ENCODE measurements at regions not wholly inside any gene's neighbourhood (a gene's known extent, or its start where the extent isn't known, plus 50 kb on each side); places are given as distances from the start of the nearest gene placed in this dataset.

GRCh38 chr5:74179179-74179578 lies 461.3 kb downstream of the ENC1 start:
- no peak for DNase-seq
- H3K27ac Mint-ChIP-seq, result no peak overlapping the region
- peaks cover 4% of the 10 kb centered on the region for H3K27me3 Mint-ChIP-seq (ENCODE audit: low read depth, poor library complexity)
- H3K36me3 Mint-ChIP-seq (ENCODE audit: low read depth), result no peaks in the 10 kb centered on the region
- no peaks in the 10 kb centered on the region for H3K9me3 Mint-ChIP-seq
- TF ChIP-seq CTCF (IDR thresholded peaks at IDR 0.05), result no peak
- no peak overlapping the region for H3K4me3 Mint-ChIP-seq
- peaks cover 7% of the 10 kb centered on the region for H3K4me1 Mint-ChIP-seq

- H3K36me3 Mint-ChIP-seq (ENCODE audit: low read depth), result no peaks in the 10 kb centered on the region
These were observed 462.6 kb downstream of the ENC1 start for GRCh38 chr5:74177961-74178360.

GRCh38 chr5:74174366-74174765 lies 466.2 kb downstream of the ENC1 start:
- H3K27ac Mint-ChIP-seq, result no peak overlapping the region
- H3K4me1 Mint-ChIP-seq, result peaks cover 12% of the 10 kb centered on the region
- H3K4me3 Mint-ChIP-seq, result no peak overlapping the region
- no peak for TF ChIP-seq CTCF (IDR thresholded peaks at IDR 0.05)
- no peaks in the 10 kb centered on the region for H3K9me3 Mint-ChIP-seq
- no peaks in the 10 kb centered on the region for H3K36me3 Mint-ChIP-seq (ENCODE audit: low read depth)
- no peak for DNase-seq
- peaks cover 11% of the 10 kb centered on the region for H3K27me3 Mint-ChIP-seq (ENCODE audit: low read depth, poor library complexity)

More at GRCh38 chr5:74177961-74178360, 462.6 kb downstream of the ENC1 start:
- H3K27ac Mint-ChIP-seq, result no peak overlapping the region
- DNase-seq, result no peak
- no peak overlapping the region for H3K4me3 Mint-ChIP-seq
- H3K27me3 Mint-ChIP-seq (ENCODE audit: low read depth, poor library complexity), result peaks cover 5% of the 10 kb centered on the region
- no peak for TF ChIP-seq CTCF (IDR thresholded peaks at IDR 0.05)
- H3K9me3 Mint-ChIP-seq, result no peaks in the 10 kb centered on the region
- H3K4me1 Mint-ChIP-seq, result peaks cover 18% of the 10 kb centered on the region

- H3K27ac Mint-ChIP-seq, result peak overlapping the region; percentile 68
- H3K36me3 Mint-ChIP-seq (ENCODE audit: low read depth), result no peaks in the 10 kb centered on the region
- peaks cover 11% of the 10 kb centered on the region for H3K27me3 Mint-ChIP-seq (ENCODE audit: low read depth, poor library complexity)
These were observed 466.9 kb downstream of the ENC1 start for GRCh38 chr5:74173665-74174064.

GRCh38 chr5:74173241-74173640 lies 467.3 kb downstream of the ENC1 start:
- H3K27ac Mint-ChIP-seq, result peak overlapping the region; percentile 68
- H3K9me3 Mint-ChIP-seq, result no peaks in the 10 kb centered on the region
- peaks cover 11% of the 10 kb centered on the region for H3K27me3 Mint-ChIP-seq (ENCODE audit: low read depth, poor library complexity)
- no peaks in the 10 kb centered on the region for H3K36me3 Mint-ChIP-seq (ENCODE audit: low read depth)
- TF ChIP-seq CTCF (IDR thresholded peaks at IDR 0.05), result no peak
- H3K4me1 Mint-ChIP-seq, result peaks cover 12% of the 10 kb centered on the region
- H3K4me3 Mint-ChIP-seq, result no peak overlapping the region
- DNase-seq, result no peak

More at GRCh38 chr5:74173665-74174064, 466.9 kb downstream of the ENC1 start:
- no peak for DNase-seq
- no peak for TF ChIP-seq CTCF (IDR thresholded peaks at IDR 0.05)
- H3K9me3 Mint-ChIP-seq, result no peaks in the 10 kb centered on the region
- no peak overlapping the region for H3K4me3 Mint-ChIP-seq
- H3K4me1 Mint-ChIP-seq, result peaks cover 12% of the 10 kb centered on the region

GRCh38 chr5:74169701-74170100 lies 470.8 kb downstream of the ENC1 start:
- Mint-ChIP-seq H3K36me3 (ENCODE audit: low read depth) (no peaks in the 10 kb centered on the region), H3K27me3 (ENCODE audit: low read depth, poor library complexity) (peaks cover 11% of the 10 kb centered on the region), H3K9me3 (no peaks in the 10 kb centered on the region), H3K27ac (no peak overlapping the region), H3K4me1 (peaks cover 17% of the 10 kb centered on the region), H3K4me3 (no peak overlapping the region)
- no peak for DNase-seq
- no peak for TF ChIP-seq CTCF (IDR thresholded peaks at IDR 0.05)
